ENCODE measurements at regions not wholly inside any gene's neighbourhood (a gene's known extent, or its start where the extent isn't known, plus 50 kb on each side); places are given as distances from the start of the nearest gene placed in this dataset.

DNA sequence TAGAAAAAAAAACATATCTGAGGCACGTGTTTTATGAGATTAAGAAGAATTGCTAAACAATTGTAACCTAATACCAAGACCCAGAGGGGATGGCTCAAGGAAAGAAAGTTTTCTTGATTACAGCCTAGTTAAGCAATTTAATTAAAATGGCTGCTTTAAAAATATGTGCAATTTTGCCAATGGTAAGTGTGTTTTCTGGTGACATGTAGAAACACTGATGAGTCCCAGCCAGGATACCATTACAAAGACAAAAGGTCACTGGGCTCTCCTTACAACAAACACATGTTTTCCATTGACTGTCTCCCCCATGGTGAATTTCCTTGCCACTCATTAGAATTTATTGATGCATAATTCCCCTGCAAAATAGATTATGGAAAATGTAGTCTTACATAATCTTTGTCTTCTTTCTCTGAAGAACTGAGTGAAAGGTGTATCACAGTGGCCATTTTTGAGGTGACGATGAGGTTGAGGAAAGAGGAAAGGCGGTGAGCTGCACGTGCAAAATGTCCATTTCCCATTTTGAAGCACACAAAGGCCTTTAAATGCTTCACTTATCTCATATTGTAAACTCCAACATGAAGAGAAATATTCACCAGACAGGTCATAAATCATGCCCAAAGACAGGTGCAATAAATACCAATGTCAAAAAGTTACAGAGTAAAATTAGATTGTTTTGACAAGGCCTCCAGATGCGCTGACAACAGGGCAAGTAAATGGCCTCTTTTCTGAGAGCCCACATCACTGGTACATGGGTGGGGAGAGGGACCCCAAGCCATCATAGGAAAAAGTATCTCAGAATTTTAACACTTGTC is 696.9 kb downstream of the KCNJ2 start:
- H3K27ac ChIP-seq (ENCODE audit: low read depth, low read length), result no peak overlapping the region
- POLR2A ChIA-PET (ENCODE audit: partially characterized antibody), result no interaction called here
- intact Hi-C loops (cut with micrococcal nuclease), result no loop called here
- no peaks in the 10 kb centered on the region for H3K9me3 ChIP-seq (ENCODE audit: control insufficient read depth in 1 of 2, low read length in 2 of 2)
- no peak overlapping the region for H3K4me3 ChIP-seq (ENCODE audit: low read length in 2 of 2)
- Mint-ChIP-seq H3K36me3 (no peaks in the 10 kb centered on the region), H3K4me1 (no peaks in the 10 kb centered on the region), H3K27me3 (no peaks in the 10 kb centered on the region), H3K9me3 (peaks cover 0 to 4% (median 3%) of the 10 kb centered on the region in 8 donors), H3K27ac (no peak overlapping the region), H3K4me3 (no peak overlapping the region)
- DNase-seq, result no peak
- CTCF ChIA-PET (ENCODE audit: partially characterized antibody), result no interaction called here
- no peaks in the 10 kb centered on the region for H3K36me3 ChIP-seq (ENCODE audit: insufficient read depth, low read length)
- no peaks in the 10 kb centered on the region for H3K4me1 ChIP-seq (ENCODE audit: insufficient read depth, low read length)
- H3K27me3 ChIP-seq (ENCODE audit: insufficient read depth, low read length), result no peaks in the 10 kb centered on the region

GRCh38 chr17:70868149-70868548 is 698.8 kb downstream of the KCNJ2 start:
- no peaks in the 10 kb centered on the region for H3K4me1 ChIP-seq (ENCODE audit: insufficient read depth, low read length)
- CTCF ChIA-PET (ENCODE audit: partially characterized antibody), result no interaction called here
- no peak for DNase-seq
- H3K4me3 Mint-ChIP-seq, result no peak overlapping the region
- no peaks in the 10 kb centered on the region for H3K36me3 Mint-ChIP-seq
- H3K4me1 Mint-ChIP-seq, result no peaks in the 10 kb centered on the region
- no peaks in the 10 kb centered on the region for H3K36me3 ChIP-seq (ENCODE audit: insufficient read depth, low read length)
- intact Hi-C loops (cut with micrococcal nuclease), result no loop called here
- no peak overlapping the region for H3K27ac Mint-ChIP-seq
- no peaks in the 10 kb centered on the region for H3K9me3 ChIP-seq (ENCODE audit: control insufficient read depth in 1 of 2, low read length in 2 of 2)
- POLR2A ChIA-PET (ENCODE audit: partially characterized antibody), result no interaction called here
- H3K4me3 ChIP-seq (ENCODE audit: low read length in 2 of 2), result no peak overlapping the region
- H3K27ac ChIP-seq (ENCODE audit: low read depth, low read length), result no peak overlapping the region
- H3K9me3 Mint-ChIP-seq, result peaks cover 0 to 3% (median 1%) of the 10 kb centered on the region in 8 donors
- no peaks in the 10 kb centered on the region for H3K27me3 Mint-ChIP-seq
- H3K27me3 ChIP-seq (ENCODE audit: insufficient read depth, low read length), result no peaks in the 10 kb centered on the region

- no peaks in the 10 kb centered on the region for H3K27me3 Mint-ChIP-seq
- intact Hi-C loops (cut with micrococcal nuclease), result no loop called here
- H3K4me1 Mint-ChIP-seq, result no peaks in the 10 kb centered on the region
- no peak for DNase-seq
- Histone ChIP-seq H3K9me3 (ENCODE audit: control insufficient read depth in 1 of 2, low read length in 2 of 2) (no peaks in the 10 kb centered on the region), H3K4me3 (ENCODE audit: low read length in 2 of 2) (no peak overlapping the region), H3K4me1 (ENCODE audit: insufficient read depth, low read length) (no peaks in the 10 kb centered on the region), H3K27me3 (ENCODE audit: insufficient read depth, low read length) (no peaks in the 10 kb centered on the region), H3K27ac (ENCODE audit: low read depth, low read length) (no peak overlapping the region), H3K36me3 (ENCODE audit: insufficient read depth, low read length) (no peaks in the 10 kb centered on the region)
- H3K27ac Mint-ChIP-seq, result no peak overlapping the region
- ChIA-PET POLR2A (ENCODE audit: partially characterized antibody) (no interaction called here), CTCF (ENCODE audit: partially characterized antibody) (no interaction called here)
- no peaks in the 10 kb centered on the region for H3K36me3 Mint-ChIP-seq
- H3K4me3 Mint-ChIP-seq, result no peak overlapping the region
- peaks cover 0 to 3% (median 0%) of the 10 kb centered on the region in 8 donors for H3K9me3 Mint-ChIP-seq
Observed at GRCh38 chr17:70869402-70870085, 700.2 kb downstream of the KCNJ2 start.

GRCh38 chr17:70871180-70871818 is 702.0 kb downstream of the KCNJ2 start:
- no peaks in the 10 kb centered on the region for H3K36me3 Mint-ChIP-seq
- intact Hi-C loops (cut with micrococcal nuclease), result no loop called here

GRCh38 chr17:70872103-70872502 is 702.8 kb downstream of the KCNJ2 start:
- peaks cover 0 to 3% (median 0%) of the 10 kb centered on the region in 8 donors for H3K9me3 Mint-ChIP-seq
- Histone ChIP-seq H3K4me3 (ENCODE audit: low read length in 2 of 2) (no peak overlapping the region), H3K27ac (ENCODE audit: low read depth, low read length) (no peak overlapping the region), H3K4me1 (ENCODE audit: insufficient read depth, low read length) (no peaks in the 10 kb centered on the region), H3K27me3 (ENCODE audit: insufficient read depth, low read length) (no peaks in the 10 kb centered on the region), H3K36me3 (ENCODE audit: insufficient read depth, low read length) (no peaks in the 10 kb centered on the region), H3K9me3 (ENCODE audit: control insufficient read depth in 1 of 2, low read length in 2 of 2) (no peaks in the 10 kb centered on the region)
- no peaks in the 10 kb centered on the region for H3K27me3 Mint-ChIP-seq
- intact Hi-C loops (cut with micrococcal nuclease), result no loop called here
- DNase-seq, result no peak
- no peaks in the 10 kb centered on the region for H3K36me3 Mint-ChIP-seq
- no peak overlapping the region for H3K27ac Mint-ChIP-seq
- H3K4me3 Mint-ChIP-seq, result no peak overlapping the region
- ChIA-PET CTCF (ENCODE audit: partially characterized antibody) (interaction anchor here (0.7 to 1.1 kb wide), 2 partner anchors 12 to 17 kb away, joined by 3 read pairs; no protein-coding TSS in a partner anchor), POLR2A (ENCODE audit: partially characterized antibody) (no interaction called here)
- H3K4me1 Mint-ChIP-seq, result no peaks in the 10 kb centered on the region

More at GRCh38 chr17:70871180-70871818, 702.0 kb downstream of the KCNJ2 start:
- peaks cover 0 to 3% (median under 1%) of the 10 kb centered on the region in 8 donors for H3K9me3 Mint-ChIP-seq
- H3K9me3 ChIP-seq (ENCODE audit: control insufficient read depth in 1 of 2, low read length in 2 of 2), result no peaks in the 10 kb centered on the region
- H3K36me3 ChIP-seq (ENCODE audit: insufficient read depth, low read length), result no peaks in the 10 kb centered on the region
- no peak overlapping the region for H3K4me3 ChIP-seq (ENCODE audit: low read length in 2 of 2)
- no peaks in the 10 kb centered on the region for H3K4me1 Mint-ChIP-seq
- H3K27ac ChIP-seq (ENCODE audit: low read depth, low read length), result no peak overlapping the region
- no peaks in the 10 kb centered on the region for H3K27me3 ChIP-seq (ENCODE audit: insufficient read depth, low read length)
- ChIA-PET POLR2A (ENCODE audit: partially characterized antibody) (no interaction called here), CTCF (ENCODE audit: partially characterized antibody) (no interaction called here)
- H3K27me3 Mint-ChIP-seq, result no peaks in the 10 kb centered on the region
- H3K4me1 ChIP-seq (ENCODE audit: insufficient read depth, low read length), result no peaks in the 10 kb centered on the region
- DNase-seq, result no peak
- H3K27ac Mint-ChIP-seq, result no peak overlapping the region
- H3K4me3 Mint-ChIP-seq, result no peak overlapping the region

DNA sequence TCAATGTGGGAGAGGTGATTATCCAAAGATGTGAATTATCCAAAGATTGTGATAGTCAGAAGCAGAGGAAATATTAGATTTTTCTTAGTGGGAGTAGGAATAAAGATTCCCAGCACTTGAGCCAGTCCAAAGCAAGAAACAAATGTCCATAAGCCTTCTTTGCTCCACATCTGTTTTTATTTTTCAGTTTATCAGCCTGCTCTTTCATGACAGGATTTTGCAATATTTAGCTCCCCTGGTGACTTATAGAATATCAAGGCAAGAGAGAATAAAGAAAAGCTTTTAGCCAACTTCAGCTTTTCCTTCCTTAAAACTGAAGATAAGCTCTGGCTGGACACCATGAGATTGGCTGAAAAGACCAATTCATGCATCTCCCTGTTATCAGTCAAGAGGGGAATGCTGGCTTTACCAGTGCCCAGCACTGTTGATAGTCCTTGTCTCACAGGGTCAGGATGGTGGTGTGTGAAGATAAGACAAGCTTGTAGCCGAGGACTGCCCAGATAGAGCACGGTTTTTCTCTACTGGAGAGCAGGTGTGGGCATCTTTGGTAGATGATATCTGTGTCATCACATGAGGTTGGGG is 706.5 kb downstream of the KCNJ2 start:
- Histone ChIP-seq H3K27me3 (ENCODE audit: insufficient read depth, low read length) (no peaks in the 10 kb centered on the region), H3K27ac (ENCODE audit: low read depth, low read length) (no peak overlapping the region), H3K4me3 (ENCODE audit: low read length in 2 of 2) (no peak overlapping the region), H3K4me1 (ENCODE audit: insufficient read depth, low read length) (no peaks in the 10 kb centered on the region), H3K9me3 (ENCODE audit: control insufficient read depth in 1 of 2, low read length in 2 of 2) (peaks cover 0 to 3% of the 10 kb centered on the region in 2 donors), H3K36me3 (ENCODE audit: insufficient read depth, low read length) (no peaks in the 10 kb centered on the region)
- no peaks in the 10 kb centered on the region for H3K36me3 Mint-ChIP-seq
- H3K9me3 Mint-ChIP-seq, result peaks cover 0 to 9% (median 2%) of the 10 kb centered on the region in 8 donors
- H3K27me3 Mint-ChIP-seq, result no peaks in the 10 kb centered on the region
- no peaks in the 10 kb centered on the region for H3K4me1 Mint-ChIP-seq
- H3K27ac Mint-ChIP-seq, result no peak overlapping the region
- POLR2A ChIA-PET (ENCODE audit: partially characterized antibody), result no interaction called here
- intact Hi-C loops (cut with micrococcal nuclease), result no loop called here
- CTCF ChIA-PET (ENCODE audit: partially characterized antibody), result no interaction called here
- no peak overlapping the region for H3K4me3 Mint-ChIP-seq
- DNase-seq, result no peak

DNA sequence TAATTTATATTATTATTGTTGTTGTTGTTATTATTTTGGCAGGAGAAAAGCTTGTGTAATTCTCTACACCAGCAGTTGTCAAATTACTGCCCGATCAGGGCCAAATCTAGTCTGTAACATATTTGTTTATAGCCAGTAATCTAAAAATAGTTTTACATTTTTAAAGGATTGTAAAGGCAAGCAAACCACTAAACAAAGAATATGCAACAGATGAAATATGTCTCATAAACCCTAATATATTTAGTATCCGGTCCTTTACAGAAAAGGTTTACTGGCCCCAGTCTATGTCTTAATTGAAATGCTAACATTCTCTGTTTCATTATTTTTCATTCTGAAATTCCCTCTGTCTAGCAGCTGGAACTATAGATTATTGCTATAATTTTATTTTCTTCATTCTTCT is 709.5 kb downstream of the KCNJ2 start:
- peaks cover 0 to 3% of the 10 kb centered on the region in 2 donors for H3K9me3 ChIP-seq (ENCODE audit: control insufficient read depth in 1 of 2, low read length in 2 of 2)
- Mint-ChIP-seq H3K4me3 (no peak overlapping the region), H3K27me3 (no peaks in the 10 kb centered on the region), H3K36me3 (no peaks in the 10 kb centered on the region), H3K27ac (no peak overlapping the region), H3K9me3 (peaks cover 0 to 16% (median 3%) of the 10 kb centered on the region in 8 donors), H3K4me1 (no peaks in the 10 kb centered on the region)
- H3K4me1 ChIP-seq (ENCODE audit: insufficient read depth, low read length), result no peaks in the 10 kb centered on the region
- POLR2A ChIA-PET (ENCODE audit: partially characterized antibody), result no interaction called here
- H3K27ac ChIP-seq (ENCODE audit: low read depth, low read length), result no peak overlapping the region
- H3K36me3 ChIP-seq (ENCODE audit: insufficient read depth, low read length), result no peaks in the 10 kb centered on the region
- no peaks in the 10 kb centered on the region for H3K27me3 ChIP-seq (ENCODE audit: insufficient read depth, low read length)
- intact Hi-C loops (cut with micrococcal nuclease), result no loop called here
- H3K4me3 ChIP-seq (ENCODE audit: low read length in 2 of 2), result no peak overlapping the region
- CTCF ChIA-PET (ENCODE audit: partially characterized antibody), result no interaction called here
- no peak for DNase-seq

Measured in CD4-positive, alpha-beta memory T cell (primary cell).